Spleen (tissue), 11 donors: ENCODE measurements at regions not wholly inside any gene's neighbourhood (a gene's known extent, or its start where the extent isn't known, plus 50 kb on each side); places are given as distances from the start of the nearest gene placed in this dataset.

Experiments
- DNase-seq: peaks from one replicate; pipeline ENCODE4 v3.0.0-alpha.2; 2020
- H3K27ac ChIP-seq, 8 donors: fragments of 200-600 bp; sonication (generic) in 7 of 8; 1 replicate in 4 of 8; 2 replicates in 4 of 8; pipeline versions ENCODE4 v1.5.0 to v1.8.0; 2016 to 2021; ENCODE audit warnings: inconsistent platforms in 4 of 8, mild to moderate bottlenecking in 4 of 8, moderate library complexity in 1 of 8
- H3K27me3 ChIP-seq, 7 donors: fragments of 200-600 bp; sonication (generic) in 6 of 7; replicated peaks in 1 of 7; 1 replicate in 4 of 7; 2 replicates in 3 of 7; pipeline versions ENCODE4 v1.5.0 to v1.8.0; 2016 to 2021; ENCODE audit warnings: inconsistent platforms in 3 of 7, mild to moderate bottlenecking in 1 of 7
- H3K36me3 ChIP-seq, 6 donors: fragments of 200-600 bp; sonication (generic) in 5 of 6; 1 replicate in 4 of 6; 2 replicates in 2 of 6; pipeline versions ENCODE4 v1.5.0 to v1.8.0; 2016 to 2021; ENCODE audit warnings: inconsistent platforms in 2 of 6
- H3K4me1 ChIP-seq, 6 donors: fragments of 200-600 bp; sonication (generic) in 5 of 6; 1 replicate in 3 of 6; 2 replicates in 3 of 6; pipeline versions ENCODE4 v1.5.0 to v1.8.0; 2016 to 2021; ENCODE audit warnings: inconsistent platforms in 3 of 6
- H3K4me3 ChIP-seq, 8 donors: fragments of 200-600 bp; sonication (generic) in 7 of 8; 1 replicate in 4 of 8; 2 replicates in 4 of 8; pipeline versions ENCODE4 v1.5.0 to v1.8.0; 2016 to 2021; ENCODE audit warnings: inconsistent platforms in 4 of 8, mild to moderate bottlenecking in 4 of 8, moderate library complexity in 2 of 8
- H3K9me3 ChIP-seq, 8 donors: fragments of 200-600 bp; sonication (generic) in 7 of 8; 1 replicate in 4 of 8; 2 replicates in 4 of 8; pipeline versions ENCODE4 v1.5.0 to v1.8.0; 2016 to 2021; ENCODE audit warnings: inconsistent platforms in 4 of 8
- CTCF ChIP-seq, 11 experiments: fragments of 200-600 bp in 7 of 11; fragments of 450-650 bp in 4 of 11; sonication (generic) in 4 of 11; IDR thresholded peaks in 8 of 11; conservative IDR thresholded peaks in 3 of 11; 1 replicate in 7 of 11; 2 replicates in 4 of 11; pipeline versions ENCODE4 v1.4.0 to v1.8.0; 2016 to 2021; ENCODE audit warnings: antibody characterized with exemption in 11 of 11, inconsistent platforms in 4 of 11, mild to moderate bottlenecking in 1 of 11
- POLR2A ChIP-seq, 3 donors: fragments of 450-650 bp; IDR thresholded peaks; one replicate each; pipeline ENCODE4 v1.5.1; 2017; ENCODE audit warnings: antibody characterized with exemption in 3 of 3, mild to moderate bottlenecking in 1 of 3
- POLR2AphosphoS5 ChIP-seq, 3 donors: sonication (generic); formaldehyde crosslinking; IDR thresholded peaks; one replicate each; pipeline ENCODE4 v1.5.1; 2017; ENCODE audit warnings: antibody characterized with exemption in 3 of 3
- WGBS, 5 donors: extraction: QIAGEN DNeasy Blood & Tissue Kit in 3 of 5; methylation state at CpG; one replicate each; pipeline versions ENCODE4 v1.1.5 to v1.1.7; 2013 to 2018; 5-methylcytosine and 5-hydroxymethylcytosine counted together
- intact Hi-C: fragments of 100-400 bp; cut with DNase I; formaldehyde crosslinking; loops from one replicate; pipeline ENCODE4 v1.15.0; 2023; ENCODE audit warnings: low total_unique reads
- donor health status: healthy with polysubstance abuse.
- donor health status: DM: no; HTN: no; CAD: no; lungs with moderate emphysema.
- donor health status: DM: no; HTN: no; CAD: no.
- donor health status: Bipolar disorder and iron deficiency.
- donor health status: healthy.
- donor health status: DM: no; HTN: no; CAD: no.
- donor health status: DM: yes; HTN: yes; CAD: no.

GRCh38 chr2:57888463-57888862 lies 158.1 kb upstream of the VRK2 start:
- Histone ChIP-seq H3K4me3 (no peak overlapping the region), H3K9me3 (no peaks in the 10 kb centered on the region), H3K27ac (no peak overlapping the region), H3K36me3 (no peaks in the 10 kb centered on the region), H3K4me1 (no peaks in the 10 kb centered on the region), H3K27me3 (no peaks in the 10 kb centered on the region)
- TF ChIP-seq POLR2A (IDR thresholded peaks at IDR 0.05): no peak
- no peak for TF ChIP-seq POLR2AphosphoS5 (IDR thresholded peaks at IDR 0.05)
- TF ChIP-seq CTCF (IDR thresholded peaks at IDR 0.05 in 8 of 11, conservative IDR thresholded peaks at IDR 0.05 in 3 of 11): no peak
- 59 to 74% (median 65%) methylated on average over 3 of the region's 3 CpGs for WGBS, 5 donors
- intact Hi-C loops: no loop called here
- DNase-seq: no peak

GRCh38 chr2:57890464-57890863 lies 156.1 kb upstream of the VRK2 start:
- H3K4me1 ChIP-seq: no peaks in the 10 kb centered on the region

GRCh38 chr2:57891086-57891712 lies 155.4 kb upstream of the VRK2 start:
- intact Hi-C loops: no loop called here
- Histone ChIP-seq H3K27me3 (no peaks in the 10 kb centered on the region), H3K36me3 (no peaks in the 10 kb centered on the region), H3K9me3 (no peaks in the 10 kb centered on the region), H3K4me3 (no peak overlapping the region), H3K4me1 (no peaks in the 10 kb centered on the region), H3K27ac (no peak overlapping the region)
- DNase-seq: no peak
- TF ChIP-seq POLR2AphosphoS5 (IDR thresholded peaks at IDR 0.05): no peak
- TF ChIP-seq POLR2A (IDR thresholded peaks at IDR 0.05): no peak
- TF ChIP-seq CTCF (IDR thresholded peaks at IDR 0.05 in 8 of 11, conservative IDR thresholded peaks at IDR 0.05 in 3 of 11): no peak
- WGBS, 5 donors: 88 to 93% (median 92%) methylated on average over 7 of the region's 7 CpGs

More at GRCh38 chr2:57890464-57890863, 156.1 kb upstream of the VRK2 start:
- Histone ChIP-seq H3K27ac (no peak overlapping the region), H3K36me3 (no peaks in the 10 kb centered on the region), H3K9me3 (no peaks in the 10 kb centered on the region), H3K27me3 (no peaks in the 10 kb centered on the region), H3K4me3 (no peak overlapping the region)
- no peak for DNase-seq
- TF ChIP-seq POLR2A (IDR thresholded peaks at IDR 0.05): no peak
- TF ChIP-seq CTCF (IDR thresholded peaks at IDR 0.05 in 8 of 11, conservative IDR thresholded peaks at IDR 0.05 in 3 of 11): no peak
- TF ChIP-seq POLR2AphosphoS5 (IDR thresholded peaks at IDR 0.05): no peak
- intact Hi-C loops: no loop called here

- Histone ChIP-seq H3K27me3 (no peaks in the 10 kb centered on the region), H3K27ac (no peak overlapping the region), H3K4me1 (no peaks in the 10 kb centered on the region), H3K9me3 (no peaks in the 10 kb centered on the region), H3K4me3 (no peak overlapping the region), H3K36me3 (no peaks in the 10 kb centered on the region)
- TF ChIP-seq CTCF (IDR thresholded peaks at IDR 0.05 in 8 of 11, conservative IDR thresholded peaks at IDR 0.05 in 3 of 11) (no peak), POLR2A (IDR thresholded peaks at IDR 0.05) (no peak), POLR2AphosphoS5 (IDR thresholded peaks at IDR 0.05) (no peak)
- no peak for DNase-seq
- WGBS, 5 donors: 48 to 64% (median 52%) methylated on average over 3 of the region's 3 CpGs
- intact Hi-C loops: no loop called here
Observed at GRCh38 chr2:57892920-57893319, 153.7 kb upstream of the VRK2 start.
